Kidney capillary endothelial cell (primary cell): ENCODE measurements at regions not wholly inside any gene's neighbourhood (a gene's known extent, or its start where the extent isn't known, plus 50 kb on each side); places are given as distances from the start of the nearest gene placed in this dataset.
"Not testable (repeated sequence)": the region's sequence is repeated elsewhere in the genome, so short reads cannot be mapped to it uniquely, and the experiment has no call there.

ENCODE experiments used
- DNase-seq: peaks from one replicate; pipeline ENCODE4 v3.0.0-alpha.2; 2018; ENCODE audit warnings: low spot score

GRCh38 chr14:76264384-76264783 is 111.6 kb upstream of the ESRRB start:
- no peak for DNase-seq

GRCh38 chr14:76267322-76268046 is 108.5 kb upstream of the ESRRB start:
- peak; percentile 3 for DNase-seq

GRCh38 chr14:76268047-76268431 is 107.9 kb upstream of the ESRRB start:
- DNase-seq: no peak

GRCh38 chr14:76268700-76269099 is 107.2 kb upstream of the ESRRB start:
- no peak for DNase-seq

- DNase-seq: no peak
Observed at GRCh38 chr14:76271041-76271755, 104.7 kb upstream of the ESRRB start.

GRCh38 chr14:76272349-76272748 is 103.6 kb upstream of the ESRRB start:
- DNase-seq: no peak

- DNase-seq: no peak
Observed at GRCh38 chr14:76272774-76273173, 103.2 kb upstream of the ESRRB start.

GRCh38 chr14:76273346-76273745 is 102.6 kb upstream of the ESRRB start:
- DNase-seq: no peak

GRCh38 chr14:76274324-76274723 is 101.6 kb upstream of the ESRRB start:
- no peak for DNase-seq

- DNase-seq: no peak
Observed at GRCh38 chr14:76277586-76278130, 98.3 kb upstream of the ESRRB start.

- no peak for DNase-seq
Observed at GRCh38 chr14:76280221-76280620, 95.7 kb upstream of the ESRRB start.

GRCh38 chr14:76282581-76282980 is 93.4 kb upstream of the ESRRB start:
- no peak for DNase-seq

- DNase-seq: no peak
Observed at GRCh38 chr14:76287063-76287462, 88.9 kb upstream of the ESRRB start.

- DNase-seq: no peak
Observed at GRCh38 chr14:76289276-76289675, 86.7 kb upstream of the ESRRB start.

- DNase-seq: no peak
Observed at GRCh38 chr14:76292561-76292960, 83.4 kb upstream of the ESRRB start.

- no peak for DNase-seq
Observed at GRCh38 chr14:76293221-76293620, 82.7 kb upstream of the ESRRB start.

- DNase-seq: no peak
Observed at GRCh38 chr14:76293923-76294322, 82.0 kb upstream of the ESRRB start.

GRCh38 chr14:76294876-76295275 is 81.1 kb upstream of the ESRRB start:
- DNase-seq: no peak

- no peak for DNase-seq
Observed at GRCh38 chr14:76298896-76299295, 77.0 kb upstream of the ESRRB start.

GRCh38 chr14:76303188-76303587 is 72.7 kb upstream of the ESRRB start:
- DNase-seq: not testable (repeated sequence)

GRCh38 chr14:76304536-76305267 is 71.2 kb upstream of the ESRRB start:
- DNase-seq: no peak

GRCh38 chr14:76305268-76305826 is 70.6 kb upstream of the ESRRB start:
- no peak for DNase-seq
